AG09319 (cell line): ENCODE measurements at regions not wholly inside any gene's neighbourhood (a gene's known extent, or its start where the extent isn't known, plus 50 kb on each side); places are given as distances from the start of the nearest gene placed in this dataset.
"Not testable (repeated sequence)": the region's sequence is repeated elsewhere in the genome, so short reads cannot be mapped to it uniquely, and the experiment has no call there.

Source experiments
- DNase-seq: peaks from one replicate; pipeline ENCODE4 v3.0.0-alpha.2; 2010; ENCODE audit warnings: low read depth; ENCODE audit errors: extremely low read depth
- TF ChIP-seq, protein P1 (sequence below): IDR thresholded peaks from 2 replicates; pipeline ENCODE4 v1.5.1; 2011; ENCODE audit warnings: low read depth, mild to moderate bottlenecking, inconsistent platforms, low read length, moderate library complexity

DNA sequence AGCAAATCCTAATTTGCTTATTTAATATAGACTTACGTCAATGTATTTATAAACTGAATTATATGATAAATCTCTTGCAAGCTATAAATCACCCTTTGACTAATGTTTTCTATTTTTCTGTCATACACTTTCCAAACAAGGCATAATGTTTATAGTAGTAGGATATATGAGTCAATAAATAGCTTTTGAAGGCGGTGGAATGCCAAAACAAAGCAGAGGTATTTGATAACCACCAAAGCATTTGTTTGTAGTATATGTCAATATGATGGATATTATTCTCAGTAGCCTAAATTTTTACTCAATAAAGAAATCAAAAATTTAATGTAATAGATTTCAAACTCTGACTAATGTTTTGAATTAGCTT lies 1354.6 kb downstream of the HACE1 start:
- TF ChIP-seq, protein P1, sequence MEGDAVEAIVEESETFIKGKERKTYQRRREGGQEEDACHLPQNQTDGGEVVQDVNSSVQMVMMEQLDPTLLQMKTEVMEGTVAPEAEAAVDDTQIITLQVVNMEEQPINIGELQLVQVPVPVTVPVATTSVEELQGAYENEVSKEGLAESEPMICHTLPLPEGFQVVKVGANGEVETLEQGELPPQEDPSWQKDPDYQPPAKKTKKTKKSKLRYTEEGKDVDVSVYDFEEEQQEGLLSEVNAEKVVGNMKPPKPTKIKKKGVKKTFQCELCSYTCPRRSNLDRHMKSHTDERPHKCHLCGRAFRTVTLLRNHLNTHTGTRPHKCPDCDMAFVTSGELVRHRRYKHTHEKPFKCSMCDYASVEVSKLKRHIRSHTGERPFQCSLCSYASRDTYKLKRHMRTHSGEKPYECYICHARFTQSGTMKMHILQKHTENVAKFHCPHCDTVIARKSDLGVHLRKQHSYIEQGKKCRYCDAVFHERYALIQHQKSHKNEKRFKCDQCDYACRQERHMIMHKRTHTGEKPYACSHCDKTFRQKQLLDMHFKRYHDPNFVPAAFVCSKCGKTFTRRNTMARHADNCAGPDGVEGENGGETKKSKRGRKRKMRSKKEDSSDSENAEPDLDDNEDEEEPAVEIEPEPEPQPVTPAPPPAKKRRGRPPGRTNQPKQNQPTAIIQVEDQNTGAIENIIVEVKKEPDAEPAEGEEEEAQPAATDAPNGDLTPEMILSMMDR = no peak
- no peak for DNase-seq

DNA sequence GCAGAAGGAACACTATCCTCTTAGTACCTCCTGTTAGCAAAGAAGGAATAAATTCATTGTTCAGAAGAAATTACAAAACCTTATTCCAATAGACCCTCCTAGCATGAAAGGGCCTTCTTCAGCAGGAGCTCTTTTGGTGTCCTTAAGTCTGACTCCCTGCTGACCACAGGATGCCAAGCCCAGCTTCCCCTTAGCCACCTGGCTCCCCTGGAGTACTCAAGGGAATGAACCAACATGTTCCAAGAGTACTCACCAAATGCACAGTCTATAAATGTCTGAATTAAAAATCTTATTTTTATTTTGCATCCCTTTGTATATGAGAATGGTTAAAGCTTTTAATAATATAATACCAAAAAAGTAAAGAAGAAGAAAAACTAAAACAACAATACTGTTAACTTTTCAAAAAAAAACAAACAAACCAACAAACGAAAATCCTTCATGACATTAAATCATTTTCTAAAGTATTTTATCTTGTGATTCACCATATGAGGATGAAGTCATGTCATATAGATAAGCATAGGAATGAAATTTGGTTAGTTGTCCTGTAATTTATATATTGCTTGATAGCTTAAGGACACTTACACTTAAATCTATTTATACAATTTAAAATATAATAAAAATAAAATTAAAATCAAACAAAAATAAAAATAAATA lies 1355.1 kb downstream of the HACE1 start:
- no peak for DNase-seq
- TF ChIP-seq, protein P1 = no peak

DNA sequence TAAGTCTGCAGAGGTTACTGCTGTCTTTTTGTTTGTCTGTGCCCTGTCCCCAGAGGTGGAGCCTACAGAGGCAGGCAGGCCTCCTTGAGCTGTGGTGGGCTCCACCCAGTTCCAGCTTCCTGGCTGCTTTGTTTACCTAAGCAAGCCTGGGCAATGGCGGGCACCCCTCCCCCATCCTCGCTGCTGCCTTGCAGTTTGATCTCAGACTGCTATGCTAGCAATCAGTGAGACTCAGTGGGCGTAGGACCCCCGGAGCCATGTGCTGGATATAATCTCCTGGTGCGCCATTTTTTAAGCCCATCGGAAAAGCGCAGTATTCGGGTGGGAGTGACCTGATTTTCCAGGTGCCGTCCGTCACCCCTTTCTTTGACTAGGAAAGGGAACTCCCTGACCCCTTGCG lies 1363.1 kb downstream of the HACE1 start:
- not testable (repeated sequence) for DNase-seq

DNA sequence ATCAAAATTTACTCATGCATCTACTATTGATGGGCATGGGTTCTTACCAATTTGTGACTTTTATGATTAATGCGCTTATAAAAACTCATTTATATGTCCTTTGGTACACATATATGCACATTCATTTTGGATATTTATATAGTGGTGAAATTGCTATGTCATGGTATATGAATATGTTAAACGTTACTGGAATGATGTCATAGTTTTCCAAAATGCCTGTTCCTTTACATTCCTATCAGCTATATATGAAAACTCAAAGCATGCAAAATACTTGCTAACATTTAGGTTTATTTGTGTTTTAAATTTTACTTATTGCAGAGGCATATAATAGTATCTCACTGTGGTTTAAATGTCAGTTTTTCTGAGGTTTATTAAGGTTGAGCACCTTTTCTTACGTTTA lies 1403.1 kb downstream of the HACE1 start:
- TF ChIP-seq, protein P1 = no peak
- DNase-seq = no peak

DNA sequence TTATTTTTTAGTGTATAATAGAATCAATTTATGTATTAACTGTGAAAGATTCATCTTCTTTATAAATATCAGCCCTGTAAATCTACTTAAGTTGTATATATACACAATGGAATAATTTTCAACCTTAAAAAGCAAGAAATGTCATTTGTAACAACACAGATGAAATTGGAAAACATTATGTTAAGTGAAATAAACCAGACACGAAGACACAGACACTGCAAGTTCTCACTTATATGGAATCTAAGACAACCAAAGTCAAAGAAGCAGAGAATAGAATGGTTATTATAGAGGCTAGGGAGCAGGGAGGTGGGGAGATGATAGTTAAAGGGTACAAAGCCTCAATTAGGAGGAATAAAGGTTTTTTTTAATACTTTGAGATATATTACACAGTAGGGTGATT lies 1404.4 kb downstream of the HACE1 start:
- DNase-seq = no peak
- TF ChIP-seq, protein P1 = no peak

DNA sequence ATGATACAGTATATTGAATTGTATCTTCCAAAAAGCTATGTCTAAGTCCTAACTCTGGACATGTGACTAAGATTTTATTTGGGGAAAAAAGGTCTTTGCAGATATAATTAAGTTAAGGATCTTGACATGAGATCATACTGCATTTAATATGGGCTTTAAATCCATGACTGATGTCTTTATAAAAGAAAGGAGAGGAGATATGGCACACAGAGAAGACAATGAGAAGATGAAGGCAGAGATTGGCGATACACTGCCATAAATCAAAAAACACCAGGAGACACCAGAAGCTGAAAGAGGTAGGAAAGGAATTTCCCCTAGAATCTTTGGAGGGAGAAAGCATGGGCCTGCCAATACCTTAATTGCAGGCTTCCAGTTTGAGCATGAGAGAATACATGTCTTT lies 1450.2 kb downstream of the HACE1 start:
- TF ChIP-seq, protein P1 = no peak
- no peak for DNase-seq

DNA sequence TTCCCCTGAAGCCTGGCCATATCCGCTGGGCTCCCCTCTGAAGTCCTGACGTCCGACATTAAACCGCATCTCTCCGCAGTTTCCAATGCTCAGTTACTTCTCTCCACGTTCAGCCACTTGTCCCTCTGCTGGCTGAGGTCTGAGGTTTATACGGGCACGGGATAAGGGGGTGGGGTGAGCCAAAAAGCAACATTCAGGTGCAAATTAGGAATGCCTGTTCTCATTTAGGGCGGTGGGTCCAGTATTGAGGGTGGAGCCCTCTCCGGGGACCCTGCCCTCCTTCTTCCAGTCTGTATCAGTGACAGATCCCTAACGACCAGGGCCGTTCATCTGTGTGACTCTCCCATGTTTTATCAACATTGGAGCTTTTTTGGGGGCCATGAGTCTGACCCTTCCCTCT lies 1454.4 kb downstream of the HACE1 start:
- TF ChIP-seq, protein P1 = no peak
- no peak for DNase-seq

DNA sequence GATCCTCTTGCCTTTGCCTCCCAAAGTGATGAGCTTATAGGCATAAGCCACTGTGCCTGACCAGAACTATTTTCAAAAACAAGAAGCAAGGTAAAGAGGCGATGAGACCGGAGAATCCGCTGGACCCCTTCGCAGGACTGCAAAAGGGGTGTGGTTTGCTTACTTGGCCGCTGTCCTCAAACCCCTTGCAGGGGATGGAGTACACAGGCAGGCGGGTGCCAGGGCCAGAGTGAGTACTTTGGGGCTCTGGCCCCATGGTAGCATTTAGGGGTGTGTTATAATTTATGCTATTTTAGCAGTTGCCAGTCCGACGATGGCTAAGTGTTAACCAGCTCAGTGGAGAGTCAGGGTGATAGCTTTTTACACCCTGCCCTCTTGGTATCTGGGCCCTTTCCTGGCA lies 1454.9 kb downstream of the HACE1 start:
- no peak for DNase-seq
- TF ChIP-seq, protein P1 = no peak
